ENCODE measurements at regions not wholly inside any gene's neighbourhood (a gene's known extent, or its start where the extent isn't known, plus 50 kb on each side); places are given as distances from the start of the nearest gene placed in this dataset.
"Not testable (repeated sequence)": the region's sequence is repeated elsewhere in the genome, so short reads cannot be mapped to it uniquely, and the experiment has no call there.

DNA sequence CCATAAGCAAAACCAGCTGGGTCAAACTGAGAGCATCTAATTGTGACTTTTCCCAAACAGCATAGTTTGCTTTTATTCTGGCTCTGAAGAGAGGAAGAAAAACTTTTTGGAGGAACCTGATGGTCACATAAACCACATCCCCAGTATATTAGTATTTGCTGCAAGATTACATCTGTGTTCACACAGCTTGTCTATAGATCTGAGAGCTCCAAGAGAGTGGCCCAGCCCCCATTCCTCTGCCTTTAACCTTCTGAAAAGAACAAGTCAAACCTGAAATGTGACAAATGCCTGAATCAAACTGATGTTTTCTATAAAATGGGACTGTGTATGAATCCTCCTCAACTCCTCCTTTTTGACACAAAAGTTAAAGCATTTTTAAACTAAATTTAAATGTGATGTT is 435.2 kb downstream of the ZNF479 start:
- DNase-seq, result not testable (repeated sequence)

DNA sequence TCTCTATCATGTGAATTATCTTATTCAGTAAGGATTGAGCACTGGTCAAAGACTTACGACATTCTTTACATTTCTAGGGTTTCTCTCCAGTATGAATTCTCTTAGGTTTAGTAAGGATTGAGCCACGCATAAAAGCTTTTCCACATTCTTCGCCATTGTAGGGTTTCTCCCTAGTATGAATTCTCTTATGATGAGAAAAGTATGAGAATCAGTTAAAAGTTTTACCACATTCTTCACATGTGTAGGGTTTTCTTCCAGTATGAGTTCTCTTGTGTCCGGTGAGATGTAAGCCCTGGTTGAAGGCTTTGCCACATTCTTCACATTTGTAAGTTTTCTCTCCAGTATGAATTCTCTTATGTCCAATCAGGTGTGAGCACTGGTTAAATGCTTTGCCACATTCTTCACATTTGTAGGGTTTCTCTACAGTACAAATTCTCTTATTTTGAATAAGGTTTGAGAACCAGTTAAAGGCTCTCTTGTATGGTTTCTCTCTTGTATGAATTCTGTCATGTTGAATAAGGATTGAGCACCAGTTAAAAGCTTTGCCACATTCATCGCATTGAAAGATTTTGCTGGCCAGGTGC is 445.9 kb downstream of the ZNF479 start:
- no peak for DNase-seq

DNA sequence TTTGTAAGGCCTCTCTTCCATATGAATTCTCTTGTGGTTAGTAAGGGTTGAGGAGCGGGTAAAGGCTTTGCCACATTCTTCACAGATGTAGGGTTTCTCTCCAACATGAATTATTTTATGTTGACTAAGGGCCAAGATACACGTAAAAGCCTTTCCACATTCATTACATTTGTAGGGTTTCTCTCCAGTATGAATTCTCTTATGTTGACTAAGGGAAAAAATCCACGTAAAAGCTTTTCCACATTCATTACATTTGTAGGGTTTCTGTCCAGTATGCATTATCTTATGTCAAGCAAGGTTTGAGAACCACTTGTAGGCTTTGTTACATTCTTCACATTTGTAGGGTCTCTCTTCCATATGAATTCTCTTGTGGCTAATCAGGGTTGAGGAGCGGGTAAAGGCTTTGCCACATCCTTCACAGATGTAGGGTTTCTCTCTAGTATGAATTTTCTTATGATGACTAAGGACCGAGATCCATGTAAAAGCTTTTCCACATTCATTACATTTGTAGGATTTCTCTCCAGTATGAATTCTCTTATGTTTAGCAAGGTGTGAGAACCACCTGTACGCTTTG is 493.0 kb downstream of the ZNF479 start:
- no peak for DNase-seq

DNA sequence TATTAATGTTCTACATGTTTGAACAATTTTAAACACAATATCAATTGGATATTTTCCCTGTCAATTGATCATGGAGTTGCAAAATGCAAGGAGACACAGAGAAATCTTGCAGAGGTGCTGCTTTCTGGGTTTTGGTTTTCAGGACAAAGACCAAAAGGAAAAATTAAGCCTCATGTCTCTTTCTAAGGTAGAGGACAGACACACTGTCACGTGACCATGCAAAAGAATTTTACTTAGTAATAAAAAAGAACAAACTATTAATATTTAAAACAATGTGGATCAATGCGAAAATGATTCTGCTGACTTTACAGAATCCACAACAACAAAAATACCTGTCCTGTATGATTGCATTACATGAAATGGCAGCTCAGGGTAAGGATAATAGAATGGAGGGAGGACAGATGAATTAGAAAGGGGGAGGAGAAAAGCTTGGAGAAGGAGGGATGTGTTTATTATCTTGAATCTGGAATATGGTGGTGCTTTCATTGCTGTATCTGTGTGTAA is 493.7 kb upstream of the NUPR2 start:
- DNase-seq, result no peak

DNA sequence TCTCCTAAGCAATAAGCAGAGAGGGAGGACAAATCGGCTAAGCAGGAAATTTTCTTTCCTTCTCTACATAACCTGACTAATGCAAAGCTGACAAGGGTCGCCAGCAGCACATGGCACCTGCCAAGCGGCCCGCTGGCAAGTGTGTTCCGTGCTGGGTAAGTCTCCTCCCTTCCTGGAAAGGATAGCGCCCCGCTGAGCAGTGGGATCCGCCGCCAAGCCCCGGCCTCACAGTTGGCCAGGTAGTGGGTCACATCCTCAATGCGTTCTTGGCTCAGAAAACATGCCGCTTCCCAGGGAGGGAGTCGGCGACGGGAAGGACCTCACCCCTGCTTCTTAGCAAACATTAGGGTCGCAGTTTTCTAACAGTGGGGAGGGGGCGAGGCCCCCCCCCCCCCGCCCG is 488.9 kb upstream of the NUPR2 start:
- no peak for DNase-seq

DNA sequence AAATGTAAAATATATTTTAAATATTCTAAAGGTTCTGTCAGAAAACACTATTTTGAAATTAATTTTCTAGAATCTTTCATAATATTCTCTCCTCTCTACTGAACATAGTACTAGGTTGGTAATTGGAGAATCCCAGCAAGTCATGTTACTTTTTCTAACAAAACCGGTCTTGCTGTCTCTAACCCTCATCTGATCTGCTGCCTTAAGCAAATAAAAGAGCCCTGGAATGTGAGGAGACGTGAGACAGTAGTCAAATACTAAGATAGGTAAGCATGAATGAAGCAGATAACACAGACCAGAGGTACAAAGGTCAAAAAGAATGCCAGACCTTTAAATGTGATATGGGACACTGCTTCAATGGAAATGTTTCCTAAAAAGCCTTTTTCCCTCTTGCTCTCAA is 462.4 kb upstream of the NUPR2 start:
- no peak for DNase-seq

DNA sequence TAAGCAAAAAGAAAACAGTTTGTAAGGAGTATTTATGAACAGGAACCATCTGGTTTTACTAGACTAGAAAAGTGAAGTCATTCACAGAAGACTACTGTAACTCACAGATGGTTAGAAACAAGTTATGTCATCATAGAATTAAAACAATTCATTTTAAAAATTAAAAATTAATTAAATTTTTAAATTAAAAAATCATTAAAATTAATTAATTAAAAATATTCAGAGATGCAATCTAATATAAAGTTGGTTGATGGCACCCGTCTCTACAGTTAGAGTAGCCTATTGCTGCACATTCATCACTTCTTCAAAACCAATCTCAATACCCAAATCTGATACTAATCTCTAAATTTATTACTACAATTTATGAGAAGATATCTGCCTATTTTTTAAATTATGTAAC is 454.8 kb upstream of the NUPR2 start:
- DNase-seq, result no peak

DNA sequence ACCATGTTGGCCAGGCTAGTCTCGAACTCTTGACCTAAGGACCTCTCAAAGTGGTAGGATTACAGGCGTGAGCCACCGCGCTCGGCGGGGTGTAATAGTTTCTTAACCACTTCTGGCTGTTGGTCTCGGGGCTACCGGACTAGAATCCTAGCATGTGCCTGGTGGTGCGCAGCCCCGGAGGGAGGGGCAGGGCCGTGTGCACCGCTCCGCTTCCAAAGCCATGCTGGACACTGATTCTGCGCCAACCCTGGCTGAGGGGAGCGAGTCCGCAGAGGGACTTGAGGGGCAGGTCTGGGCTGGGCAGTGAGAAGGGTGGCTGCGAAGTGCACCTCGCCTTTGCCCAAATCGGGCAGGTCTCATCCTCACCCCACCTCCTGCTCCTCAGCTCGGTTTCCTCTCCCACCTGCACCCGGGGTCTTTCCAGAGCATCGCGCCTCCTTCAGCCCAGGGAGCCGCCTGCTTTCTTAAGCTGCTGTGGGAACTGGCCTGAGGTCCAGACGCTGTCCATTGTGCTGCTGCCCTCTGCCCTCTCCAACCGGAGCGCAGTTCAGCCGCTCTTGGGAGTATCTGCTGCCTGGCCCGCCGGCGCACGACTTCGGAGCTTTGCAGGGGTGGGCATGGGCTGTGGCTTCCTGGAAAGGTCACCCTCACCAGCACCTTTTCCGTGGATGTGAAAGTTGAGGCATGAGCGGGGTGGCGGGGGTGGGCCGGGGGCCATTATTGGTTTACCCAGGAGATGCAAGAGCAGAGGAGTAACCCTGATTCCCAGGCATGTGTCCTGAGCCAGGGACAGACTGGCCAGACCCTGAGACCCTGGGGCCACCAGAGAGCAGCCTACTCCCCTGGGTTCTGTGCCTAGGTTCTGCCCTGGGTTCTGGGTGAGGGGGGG is 422.6 kb upstream of the NUPR2 start:
- no peak for DNase-seq

DNA sequence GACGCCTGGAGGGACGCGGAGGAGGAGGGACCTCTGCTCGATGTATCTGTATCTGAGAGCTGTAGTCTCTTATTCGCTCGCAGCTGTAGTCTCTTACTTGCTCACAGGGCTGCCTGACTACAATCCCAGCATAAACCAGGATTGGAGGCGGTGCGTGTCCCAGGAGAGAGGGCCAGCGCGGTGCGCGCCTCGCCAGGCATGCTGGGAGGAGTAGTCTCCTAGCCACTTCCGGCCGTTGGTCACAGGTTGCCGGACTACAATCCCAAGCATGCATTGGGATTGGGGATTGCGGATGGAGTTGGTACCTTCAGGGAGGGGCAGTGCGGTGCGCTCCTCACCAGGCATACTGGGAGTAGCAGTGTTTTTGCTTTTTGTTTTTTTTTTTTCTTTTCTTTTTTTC is 421.7 kb upstream of the NUPR2 start:
- DNase-seq, result no peak

DNA sequence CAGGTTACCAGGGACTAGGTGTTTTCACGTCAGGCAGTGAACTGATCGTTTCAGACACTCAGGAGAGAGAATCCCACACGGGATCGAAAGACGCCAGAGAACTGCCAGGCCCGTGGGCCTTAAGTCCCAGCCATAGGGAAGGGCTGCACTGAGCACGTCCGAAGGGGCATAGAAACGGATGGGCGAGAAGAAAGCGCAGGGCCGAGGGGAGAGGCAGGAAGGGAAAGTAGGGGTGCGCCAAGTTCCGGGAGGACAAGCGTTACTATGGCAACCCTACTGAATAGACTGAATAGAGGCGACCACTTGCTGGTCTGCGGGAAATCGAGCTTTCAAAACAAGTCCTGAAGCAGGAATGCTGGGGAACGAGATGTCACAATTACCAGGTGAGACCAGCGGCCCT is 421.3 kb upstream of the NUPR2 start:
- DNase-seq, result no peak

DNA sequence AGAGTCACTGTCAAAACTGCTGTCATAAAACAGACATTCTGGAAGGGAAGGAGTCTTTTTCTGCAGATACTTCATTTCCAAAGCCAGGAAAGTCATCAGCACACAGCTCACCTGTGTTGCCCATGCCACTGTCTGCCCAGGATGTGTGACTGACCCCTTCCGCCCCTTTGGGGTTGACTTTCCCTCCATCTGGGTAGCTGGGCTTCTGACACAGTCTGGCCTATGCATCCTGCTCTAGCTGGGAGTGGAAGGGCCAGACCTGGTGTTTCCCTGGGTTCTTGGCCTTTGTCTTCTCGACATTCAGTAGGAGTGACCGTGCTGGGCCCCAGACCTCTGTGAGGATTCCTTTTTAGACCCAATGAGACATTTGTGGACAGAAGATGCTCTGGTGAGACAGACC is 378.9 kb upstream of the NUPR2 start:
- DNase-seq, result no peak

DNA sequence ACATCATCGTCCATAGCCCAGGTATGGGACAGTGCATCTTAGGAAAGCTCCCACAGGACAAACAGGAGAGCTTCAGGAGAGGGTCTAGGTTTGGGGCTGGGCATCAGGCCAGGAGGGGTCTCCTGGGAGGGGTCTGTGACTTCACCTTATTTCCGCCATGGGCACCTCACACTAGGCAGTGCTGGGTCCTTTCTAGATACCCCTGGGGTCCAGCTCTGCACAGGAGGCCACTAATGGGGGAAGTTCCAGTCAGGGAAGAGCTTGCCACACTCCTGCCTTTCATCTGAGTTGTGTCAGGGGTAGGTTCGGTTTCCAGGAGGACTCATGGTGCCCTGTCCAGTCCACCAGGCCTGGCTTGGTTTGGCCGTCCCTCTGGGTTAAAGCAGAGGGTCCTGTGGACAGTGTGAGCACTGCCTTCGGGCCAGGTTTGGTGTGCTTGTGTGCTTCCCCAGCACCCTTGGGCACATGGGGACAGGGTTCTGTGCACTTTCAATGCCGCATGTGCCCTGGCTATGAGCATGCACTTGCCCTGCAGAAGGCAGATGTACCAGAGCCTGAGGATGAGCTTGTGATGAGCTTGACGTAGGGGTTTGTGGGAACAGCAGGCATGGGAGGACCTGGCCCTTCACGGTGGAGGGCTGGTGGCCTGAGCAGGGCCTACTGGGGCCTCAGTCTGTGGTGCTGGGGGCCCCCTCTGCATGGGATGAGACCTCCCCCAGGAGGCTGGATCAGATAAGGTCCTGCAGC is 377.7 kb upstream of the NUPR2 start:
- DNase-seq, result no peak

DNA sequence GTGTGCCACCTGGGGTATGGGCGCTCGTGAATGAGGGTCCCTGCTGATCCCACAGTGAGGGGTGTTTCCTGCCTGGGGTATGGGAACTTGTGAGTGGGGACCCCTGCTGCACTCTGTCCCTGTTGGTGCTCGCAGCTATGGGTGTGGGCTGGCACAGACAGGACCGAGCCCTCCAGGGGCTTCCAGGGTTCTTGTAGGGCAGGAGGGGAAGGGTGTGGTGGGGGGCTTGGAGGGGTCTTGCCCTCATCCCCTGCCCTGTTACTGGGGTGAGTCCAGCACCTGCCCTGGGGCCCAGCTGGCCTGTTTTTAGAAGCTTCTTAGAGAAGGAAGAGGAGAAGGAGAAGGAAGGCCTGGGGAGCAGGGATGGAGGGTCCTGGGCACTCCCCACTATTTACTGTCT is 377.0 kb upstream of the NUPR2 start:
- DNase-seq, result no peak

DNA sequence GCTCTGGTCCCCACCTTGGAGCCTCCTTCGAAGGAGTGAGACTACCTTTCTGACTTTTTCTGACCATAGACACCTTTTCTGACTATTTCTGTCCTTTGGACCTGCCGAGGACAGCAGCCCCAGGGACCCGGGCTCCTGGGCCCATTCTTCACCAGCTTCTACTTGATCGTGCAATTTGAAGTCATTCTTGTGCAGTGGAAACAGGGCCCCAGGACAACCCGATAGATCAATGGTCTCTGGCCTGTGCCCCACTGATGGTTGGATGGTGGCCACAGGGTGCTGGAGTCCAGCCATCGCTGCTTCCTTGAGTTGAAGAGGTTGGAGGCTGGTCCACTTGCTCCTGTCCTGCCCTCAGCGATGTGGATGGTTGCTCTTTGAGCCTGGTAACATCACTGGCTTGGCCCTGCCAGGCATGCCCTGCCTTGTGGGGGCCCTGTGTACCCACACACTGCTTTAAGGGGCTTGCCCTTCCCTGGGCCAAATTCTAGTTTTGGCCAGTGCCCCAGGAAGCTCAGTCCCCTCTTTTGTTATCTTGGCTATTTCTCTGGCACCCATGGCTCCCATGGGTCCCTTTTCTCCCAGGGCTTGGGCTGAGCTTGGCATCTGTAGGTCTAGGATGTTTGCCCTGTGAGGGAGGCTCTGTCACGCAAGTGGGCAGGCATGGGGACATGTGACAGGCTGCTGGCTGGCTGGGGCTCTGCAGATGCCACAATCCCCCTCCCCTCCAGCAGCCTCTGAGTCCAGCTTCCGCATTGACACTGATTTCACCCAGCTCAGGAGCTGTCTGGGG is 375.6 kb upstream of the NUPR2 start:
- no peak for DNase-seq

DNA sequence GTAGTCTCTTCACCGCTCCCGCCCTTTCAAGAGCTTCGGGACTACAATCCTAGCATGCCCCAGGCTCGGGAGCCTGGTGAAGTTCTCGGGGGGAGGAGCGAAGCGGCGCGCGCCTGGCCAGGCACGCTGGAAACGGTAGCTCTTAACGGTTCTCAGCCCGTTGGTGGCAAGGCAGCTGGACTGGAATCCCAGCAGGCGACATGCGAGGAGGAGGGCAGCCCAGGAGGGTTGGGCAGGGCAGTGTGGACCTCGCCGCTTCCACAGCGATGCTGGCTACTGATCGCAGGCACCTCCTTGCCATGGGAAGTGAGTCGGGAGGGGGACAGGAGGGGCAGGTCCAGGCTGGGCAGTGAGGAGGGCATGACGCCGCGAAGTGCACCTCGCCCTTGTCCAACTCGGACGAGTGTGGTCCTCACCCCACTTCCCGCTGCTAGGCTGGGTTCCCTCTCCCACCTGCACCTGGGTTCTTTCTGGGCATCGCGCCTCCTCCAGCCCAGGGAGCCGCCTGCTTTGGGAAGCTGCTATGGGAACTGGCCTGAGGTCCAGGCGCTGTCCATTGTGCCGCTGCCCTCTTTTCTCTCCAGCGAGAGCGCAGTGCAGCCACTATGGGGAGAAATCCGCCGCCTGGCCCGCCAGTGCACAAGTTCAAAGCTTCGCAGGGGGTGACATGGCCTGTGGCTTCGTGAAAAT is 367.8 kb upstream of the NUPR2 start:
- DNase-seq, result no peak

DNA sequence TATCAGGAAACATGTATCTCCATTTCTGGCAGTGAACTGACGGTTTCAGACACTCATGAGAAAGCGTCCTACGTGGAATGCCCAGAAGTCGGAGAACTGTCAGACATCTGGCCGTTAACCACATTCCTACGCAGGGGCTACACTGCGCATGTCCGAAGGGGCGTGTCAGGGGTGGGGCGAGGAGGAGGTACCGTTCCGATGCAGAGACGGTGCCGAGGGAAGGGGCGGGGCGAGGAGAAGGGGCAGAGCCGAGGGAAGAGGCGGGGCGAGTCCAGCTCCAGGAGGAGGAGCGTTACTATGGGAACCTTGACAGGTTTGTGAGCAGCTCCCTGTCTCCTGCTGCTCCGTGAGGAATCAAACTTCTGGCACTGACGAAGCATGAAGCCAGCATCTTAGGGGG is 366.9 kb upstream of the NUPR2 start:
- DNase-seq, result no peak

DNA sequence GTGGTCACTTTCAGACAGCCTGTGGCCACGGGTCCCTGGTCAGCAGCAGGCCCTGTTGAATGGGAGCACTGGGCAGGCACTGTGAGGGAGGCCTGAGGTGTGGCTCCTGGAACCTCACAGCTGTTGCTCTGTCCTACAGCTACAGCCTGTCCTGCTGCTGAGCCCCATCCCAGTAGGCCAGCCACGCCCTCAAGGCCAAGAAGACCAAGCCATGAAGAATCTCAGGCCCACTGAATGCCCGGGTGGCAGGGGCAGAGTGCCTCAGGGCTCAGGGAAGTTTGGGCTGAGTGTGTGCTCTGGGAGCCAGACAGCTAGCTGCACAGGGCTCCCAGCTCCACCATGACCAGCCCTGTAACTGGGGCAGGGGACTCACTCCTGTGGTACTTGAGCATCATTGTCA is 363.5 kb upstream of the NUPR2 start:
- DNase-seq, result no peak

DNA sequence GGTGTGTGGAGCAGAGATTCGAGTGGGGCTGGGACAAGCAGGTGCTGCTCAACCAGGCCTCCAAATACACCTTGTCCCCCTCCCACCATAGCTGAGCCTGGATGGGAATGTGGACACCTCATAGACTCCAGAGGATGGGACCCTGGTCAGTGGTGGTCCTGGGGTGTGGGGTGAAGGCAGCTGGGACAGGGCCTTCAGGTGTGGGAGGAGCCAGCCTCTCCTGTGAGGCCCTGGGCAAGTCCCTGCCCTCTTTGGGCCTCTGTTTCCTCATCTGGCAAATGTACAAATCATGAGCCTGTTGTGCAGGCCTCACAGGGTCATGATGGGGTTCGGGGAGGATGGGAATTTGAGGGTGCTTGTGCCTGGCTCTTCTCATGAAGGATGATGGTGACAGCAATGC is 362.9 kb upstream of the NUPR2 start:
- DNase-seq, result no peak

DNA sequence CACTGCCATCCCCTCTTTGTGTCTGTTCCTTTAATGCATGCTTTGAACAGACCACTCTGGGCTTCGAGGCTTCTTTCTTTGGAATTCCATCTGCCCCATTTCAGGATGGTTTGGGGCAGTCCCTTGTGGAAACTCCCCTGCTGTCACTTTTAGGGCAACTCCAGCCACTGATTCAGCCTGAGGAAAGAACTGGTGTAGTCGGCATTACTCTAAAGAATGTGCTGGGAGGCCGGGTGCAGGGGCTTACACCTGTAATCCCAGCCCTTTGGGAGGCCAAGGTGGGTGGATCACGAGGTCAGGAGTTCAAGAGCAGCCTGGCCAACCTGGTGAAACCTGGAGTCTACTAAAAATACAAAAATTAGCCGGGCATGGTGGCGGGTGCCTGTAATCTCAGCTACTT is 358.1 kb upstream of the NUPR2 start:
- DNase-seq, result no peak

DNA sequence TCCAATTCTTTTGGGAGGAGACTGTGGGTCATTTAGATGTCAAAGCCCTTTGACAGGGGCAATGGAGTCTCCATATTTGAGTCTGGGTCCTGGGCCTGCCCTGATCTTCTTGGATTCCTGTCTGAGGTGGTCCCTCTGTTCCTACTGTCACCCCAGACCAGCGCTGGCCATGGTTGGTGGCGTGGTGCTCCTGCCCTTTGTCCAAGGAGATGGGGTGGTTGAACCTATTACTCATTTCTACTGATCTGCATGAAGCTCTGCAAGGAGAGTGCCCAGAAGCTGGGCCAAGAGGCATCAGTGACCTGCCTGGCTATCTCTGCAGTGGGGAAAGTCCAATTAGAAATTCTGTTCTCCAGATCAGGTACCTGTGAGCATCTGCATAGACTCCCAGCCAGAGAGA is 355.6 kb upstream of the NUPR2 start:
- DNase-seq, result no peak

DNA sequence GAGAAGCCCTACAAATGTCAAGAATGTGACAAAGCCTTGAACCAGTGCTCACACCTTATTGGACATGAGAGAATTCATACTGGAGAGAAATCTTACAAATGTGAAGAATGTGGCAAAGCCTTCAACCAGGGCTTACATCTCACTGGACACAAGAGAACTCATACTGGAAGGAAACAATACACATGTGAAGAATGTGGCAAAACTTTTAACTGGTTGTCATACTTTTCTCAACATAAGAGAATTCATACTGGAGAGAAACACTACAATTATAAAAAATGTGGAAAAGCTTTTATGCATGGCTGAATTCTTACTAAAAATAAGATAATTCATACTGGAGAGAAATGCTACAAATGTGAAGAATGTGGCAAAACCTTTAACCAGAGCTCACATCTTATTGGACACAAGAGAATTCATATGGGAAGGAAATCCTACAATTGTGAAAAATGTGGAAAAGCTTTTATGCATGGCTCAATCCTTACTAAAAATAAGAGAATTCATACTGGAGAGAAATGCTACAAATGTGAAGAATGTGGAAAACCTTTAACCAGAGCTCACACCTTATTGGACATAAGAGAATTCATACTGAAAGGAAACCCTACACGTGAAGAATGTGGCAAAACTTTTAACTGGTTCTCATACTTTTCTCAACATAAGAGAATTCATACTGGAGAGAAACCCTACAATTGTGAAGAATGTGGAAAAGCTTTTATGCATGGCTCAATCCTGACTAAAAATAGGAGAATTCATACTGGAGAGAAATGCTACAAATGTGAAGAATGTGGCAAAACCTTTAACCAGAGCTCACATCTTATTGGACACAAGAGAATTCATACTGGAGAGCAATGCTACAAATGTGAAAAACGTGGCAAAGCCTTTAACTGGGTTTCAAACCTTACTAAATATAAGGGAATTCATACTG is 350.6 kb upstream of the NUPR2 start:
- DNase-seq, result not testable (repeated sequence)
